ENCODE measurements at regions not wholly inside any gene's neighbourhood (a gene's known extent, or its start where the extent isn't known, plus 50 kb on each side); places are given as distances from the start of the nearest gene placed in this dataset.
"Not testable (repeated sequence)": the region's sequence is repeated elsewhere in the genome, so short reads cannot be mapped to it uniquely, and the experiment has no call there.

DNA sequence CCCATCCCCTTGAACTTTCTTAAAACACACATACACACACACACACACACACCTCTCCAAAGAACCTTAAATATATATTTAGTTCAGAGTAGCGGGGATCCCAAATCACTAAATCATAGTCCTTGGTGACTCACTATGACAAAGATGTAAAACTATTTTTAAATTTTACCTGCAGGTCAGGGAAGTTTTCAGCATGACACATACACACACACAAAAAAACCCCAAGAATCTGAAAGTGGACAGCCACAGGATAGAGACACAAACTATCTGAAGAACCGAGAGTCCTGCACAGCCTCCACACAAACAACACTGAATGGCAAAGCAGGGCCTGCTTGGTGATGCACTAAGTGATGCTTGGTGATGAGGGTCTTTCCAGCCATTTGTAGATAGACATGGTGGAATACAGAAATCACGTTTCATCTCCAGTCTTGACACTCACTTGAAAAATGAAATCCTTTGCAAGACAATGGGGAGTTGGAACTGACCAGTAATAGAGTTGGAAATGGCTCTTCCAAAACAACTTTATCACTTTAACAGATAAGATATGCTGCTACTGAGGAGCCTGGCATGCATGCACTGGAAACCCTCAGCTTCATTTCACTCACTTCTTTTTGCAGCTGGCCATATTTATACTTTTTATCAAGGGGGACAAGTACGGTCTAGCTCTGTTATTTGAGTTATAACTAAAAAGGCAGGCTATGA is 307.3 kb downstream of the RAPGEF2 start:
- DNase-seq (ENCODE audit: low spot score): no peak

DNA sequence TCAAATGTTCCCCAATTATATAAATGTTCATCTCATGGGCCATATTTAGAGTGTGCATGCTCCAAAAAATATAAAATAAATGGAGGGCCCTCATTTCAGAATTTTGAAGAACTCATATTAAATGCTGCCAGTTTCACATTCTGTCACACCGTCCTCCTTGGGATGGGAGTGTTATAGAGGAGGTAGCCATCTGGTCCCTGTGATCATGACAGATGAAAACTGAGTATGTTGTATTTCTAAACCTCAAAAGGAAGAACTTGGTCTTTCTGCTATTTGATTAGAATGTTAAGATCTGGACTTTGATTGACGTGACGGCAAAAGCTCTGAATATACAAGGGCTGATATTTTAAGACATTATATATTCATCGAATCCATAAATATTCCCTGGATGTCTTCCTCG is 308.0 kb downstream of the RAPGEF2 start:
- no peak for DNase-seq (ENCODE audit: low spot score)

DNA sequence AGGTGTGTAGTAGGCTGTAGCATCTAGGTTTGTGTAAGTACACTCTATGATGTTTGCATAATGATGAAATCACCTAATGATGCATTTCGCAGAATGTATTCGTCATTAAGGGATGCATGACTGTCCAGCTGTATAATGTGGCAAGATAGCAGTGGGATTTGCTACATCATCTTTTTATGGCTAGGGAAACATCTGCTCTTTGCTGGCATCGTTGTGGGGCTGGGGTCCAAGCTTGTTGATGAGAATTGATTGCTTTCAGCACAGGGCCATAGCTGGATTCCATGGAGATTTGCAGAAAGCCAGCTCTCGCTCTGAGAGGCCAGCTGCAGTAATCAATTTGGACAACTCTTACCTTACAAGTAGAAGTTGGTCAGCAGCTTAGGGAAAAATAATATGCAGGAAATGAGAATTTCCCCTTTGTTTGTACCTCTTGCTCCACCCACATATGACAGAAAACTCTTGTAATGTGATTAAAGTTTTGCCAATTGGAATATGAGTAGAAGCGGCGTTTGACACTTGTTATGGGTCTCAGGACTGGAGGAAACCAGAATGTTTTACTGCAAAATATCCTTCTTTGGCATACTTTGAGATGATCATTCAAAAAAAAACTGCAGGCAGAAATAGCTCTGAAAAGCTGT is 310.5 kb downstream of the RAPGEF2 start:
- no peak for DNase-seq (ENCODE audit: low spot score)

DNA sequence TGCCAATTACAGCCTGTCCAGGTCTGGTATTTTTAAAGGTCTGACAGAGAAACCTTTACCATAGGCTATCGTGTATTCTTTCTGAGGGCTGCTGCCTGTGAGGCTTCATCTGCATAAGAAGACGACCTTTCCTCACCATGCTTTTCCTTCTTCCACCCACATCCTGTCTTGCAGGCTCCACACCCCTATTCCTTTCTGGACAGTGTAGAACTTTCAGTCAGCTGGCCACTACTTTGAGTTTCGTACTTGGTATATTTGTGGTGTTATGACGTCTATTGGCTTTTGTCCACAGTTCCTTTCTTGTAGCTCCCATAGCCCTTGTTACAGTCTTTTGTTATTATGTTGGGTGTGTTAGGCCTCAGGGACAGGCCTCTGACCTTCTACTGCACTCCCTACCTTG is 311.4 kb downstream of the RAPGEF2 start:
- no peak for DNase-seq (ENCODE audit: low spot score)

DNA sequence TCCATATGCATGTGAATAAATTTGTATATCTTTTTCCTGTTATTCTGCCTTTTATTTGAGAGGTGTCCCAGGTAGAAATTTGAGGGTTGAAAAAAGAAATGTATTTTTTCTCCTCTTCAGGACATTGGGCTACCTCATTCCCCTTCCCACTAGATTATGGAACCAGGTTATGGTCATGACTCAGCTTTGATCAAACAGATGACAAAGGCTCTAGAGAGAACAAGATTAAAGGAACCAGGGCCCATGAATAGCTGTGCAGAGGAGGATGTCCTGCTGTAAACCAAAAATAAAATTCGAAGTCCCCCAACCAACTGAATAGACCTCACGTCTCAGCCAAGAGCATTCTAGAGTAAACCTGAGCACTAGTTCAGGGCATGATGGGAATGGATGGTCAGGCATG is 313.2 kb downstream of the RAPGEF2 start:
- no peak for DNase-seq (ENCODE audit: low spot score)

DNA sequence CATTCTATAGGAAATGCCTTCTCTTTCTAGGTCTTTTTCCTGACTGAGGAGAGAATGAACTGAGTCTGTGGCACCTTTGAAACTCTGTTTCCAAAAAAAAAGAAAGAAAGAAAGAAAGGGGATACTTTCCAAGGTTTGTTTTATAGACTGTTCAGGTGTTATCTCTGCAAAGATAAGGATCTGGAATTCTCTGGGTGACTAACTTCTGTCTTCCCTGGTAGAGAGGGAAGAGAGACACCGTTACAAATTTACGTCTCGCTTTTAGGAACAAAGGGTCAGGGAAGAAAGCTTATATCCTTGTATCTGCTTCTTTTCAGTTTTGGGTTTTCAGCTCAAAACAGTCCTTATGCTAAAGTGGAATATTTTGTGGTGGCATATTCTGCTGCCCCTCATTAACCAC is 314.1 kb downstream of the RAPGEF2 start:
- DNase-seq (ENCODE audit: low spot score): no peak

DNA sequence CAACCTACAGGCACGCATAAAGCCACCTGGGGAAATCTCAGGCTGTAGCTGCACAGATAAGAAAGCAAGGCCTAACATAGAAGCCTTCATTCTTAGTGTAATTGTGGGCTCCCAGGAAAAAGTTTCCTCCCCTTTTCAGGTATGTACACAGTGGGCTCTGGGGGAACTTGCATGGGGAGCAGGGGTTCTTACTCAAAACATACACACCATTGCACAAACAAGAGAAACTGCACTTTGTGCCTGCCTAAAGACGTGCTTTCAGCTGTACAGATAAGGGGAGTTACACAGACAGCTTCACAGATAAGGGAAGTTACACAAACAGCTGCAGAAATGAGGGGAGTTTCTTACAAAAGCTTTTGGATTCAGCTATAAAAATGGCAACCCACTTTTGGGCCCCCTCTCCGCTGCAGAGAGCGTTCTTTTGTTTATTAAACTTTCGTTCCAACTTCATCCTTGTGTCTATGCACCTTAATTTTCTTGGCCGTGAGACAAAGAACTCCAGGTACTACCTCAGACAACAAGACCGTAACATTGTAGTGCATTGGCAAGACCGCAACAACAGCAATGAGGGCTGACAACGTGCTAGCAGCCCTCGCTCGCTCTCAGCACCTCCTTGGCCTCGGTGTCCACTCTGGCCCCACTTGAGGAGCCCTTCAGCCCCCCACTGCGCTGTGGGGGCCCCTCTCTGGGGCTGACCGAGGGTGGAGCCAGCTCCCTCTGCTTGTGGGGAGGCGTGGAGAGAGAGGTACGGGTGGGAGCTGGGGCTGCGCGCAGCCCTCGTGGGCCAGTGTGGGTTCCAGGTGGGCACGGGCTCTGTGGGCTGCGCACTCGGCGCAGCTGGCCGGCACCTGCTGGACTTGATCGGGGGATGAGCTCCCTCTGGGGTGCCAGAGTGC is 317.5 kb downstream of the RAPGEF2 start:
- peak; percentile 31 for DNase-seq (ENCODE audit: low spot score)

DNA sequence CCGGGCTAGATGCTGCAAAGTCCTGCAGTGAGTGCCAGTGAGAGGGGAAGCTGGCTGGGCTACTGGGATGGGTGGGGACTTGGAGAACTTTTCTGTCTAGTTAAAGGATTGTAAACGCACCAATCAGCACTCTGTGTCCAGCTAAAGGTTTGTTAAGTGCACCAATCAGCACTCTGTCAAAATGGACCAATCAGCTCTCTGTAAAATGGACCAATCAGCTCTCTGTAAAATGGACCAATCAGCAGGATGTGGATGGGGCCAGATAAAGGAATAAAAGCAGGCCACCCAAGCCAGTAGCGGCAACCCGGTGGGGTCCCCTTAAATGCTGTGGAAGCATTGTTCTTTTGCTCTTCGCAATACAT is 318.2 kb downstream of the RAPGEF2 start:
- not testable (repeated sequence) for DNase-seq (ENCODE audit: low spot score)

DNA sequence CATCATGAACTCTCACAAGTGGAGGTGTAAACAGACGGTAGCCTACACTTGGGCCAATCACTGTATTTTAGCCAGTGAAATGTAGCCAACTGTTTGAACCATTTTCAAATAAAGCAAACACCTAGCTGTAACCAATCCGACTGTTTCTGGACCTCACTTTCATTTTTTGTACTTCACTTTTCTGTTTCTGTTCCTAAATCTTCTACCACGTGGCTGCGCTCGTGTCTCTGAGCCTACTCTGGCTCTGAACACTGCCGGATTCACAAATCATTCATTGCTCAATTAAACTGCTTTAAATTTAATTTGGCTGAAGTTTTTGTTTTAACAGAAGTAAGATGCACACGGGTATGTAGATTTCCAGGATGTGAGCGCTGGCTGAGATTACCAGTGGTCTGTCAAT is 319.1 kb downstream of the RAPGEF2 start:
- no peak for DNase-seq (ENCODE audit: low spot score)

DNA sequence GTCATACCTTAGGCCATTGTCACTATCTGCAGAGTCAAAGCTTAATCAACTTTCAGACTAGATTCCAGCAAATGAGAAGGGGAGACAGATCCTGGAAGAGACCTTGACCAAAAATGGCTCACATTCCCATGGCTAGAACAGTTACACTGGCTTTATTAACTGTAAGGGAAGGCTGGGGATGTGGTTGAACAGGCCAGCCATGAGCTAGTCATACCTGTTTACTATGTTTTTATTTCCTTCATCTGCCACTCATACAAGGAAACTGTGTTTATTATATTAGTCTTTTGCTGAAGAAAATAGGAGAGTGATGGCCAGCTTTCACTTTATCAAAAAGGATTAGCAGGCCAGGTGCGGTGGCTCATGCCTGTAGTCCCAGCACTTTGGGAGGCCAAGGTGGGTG is 319.7 kb downstream of the RAPGEF2 start:
- DNase-seq (ENCODE audit: low spot score): no peak

DNA sequence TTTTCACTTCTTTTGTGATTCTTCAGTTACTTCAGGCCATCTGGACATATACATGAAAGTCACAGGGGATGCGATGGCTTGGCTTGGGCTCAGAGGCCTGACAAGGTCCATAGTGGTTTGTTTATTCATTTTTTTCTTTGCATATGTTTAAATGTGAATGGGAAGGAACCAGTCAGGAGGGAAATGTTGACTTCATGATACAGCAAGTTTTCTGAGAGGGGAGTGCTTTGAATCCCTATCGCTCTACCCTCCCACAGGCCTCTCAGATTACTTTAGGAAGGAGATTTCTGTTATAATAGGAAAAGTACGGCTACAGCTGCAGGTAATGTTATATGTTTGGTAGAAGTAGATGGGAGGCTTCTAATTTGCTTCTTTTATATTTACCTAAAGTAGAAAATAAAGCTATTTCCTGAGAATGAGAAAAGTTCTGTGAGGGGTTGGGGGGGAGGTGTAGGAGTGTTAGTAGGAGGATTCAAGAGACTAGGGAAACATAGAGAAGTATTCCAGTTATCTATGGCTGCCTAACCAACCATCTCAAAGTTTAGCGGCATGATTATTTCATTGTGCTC is 322.9 kb downstream of the RAPGEF2 start:
- no peak for DNase-seq (ENCODE audit: low spot score)

DNA sequence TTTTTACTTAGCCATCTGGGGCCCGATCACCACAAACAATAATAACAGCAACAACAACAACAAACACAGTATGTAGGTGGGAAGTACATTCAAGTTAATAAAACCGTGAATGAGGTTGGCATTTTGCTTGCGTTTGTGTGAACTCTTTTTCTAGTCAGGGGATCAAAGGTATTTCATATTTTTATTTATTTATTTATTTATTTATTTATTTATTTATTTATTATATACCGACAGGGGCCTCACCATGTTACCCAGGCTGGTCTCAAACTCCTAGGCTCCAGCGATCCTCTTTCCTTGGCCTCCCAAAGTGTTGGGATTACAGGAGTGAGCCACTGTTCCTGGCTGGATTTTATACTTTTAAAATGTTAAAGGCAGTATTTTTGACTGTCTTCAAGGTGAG is 325.4 kb downstream of the RAPGEF2 start:
- no peak for DNase-seq (ENCODE audit: low spot score)

DNA sequence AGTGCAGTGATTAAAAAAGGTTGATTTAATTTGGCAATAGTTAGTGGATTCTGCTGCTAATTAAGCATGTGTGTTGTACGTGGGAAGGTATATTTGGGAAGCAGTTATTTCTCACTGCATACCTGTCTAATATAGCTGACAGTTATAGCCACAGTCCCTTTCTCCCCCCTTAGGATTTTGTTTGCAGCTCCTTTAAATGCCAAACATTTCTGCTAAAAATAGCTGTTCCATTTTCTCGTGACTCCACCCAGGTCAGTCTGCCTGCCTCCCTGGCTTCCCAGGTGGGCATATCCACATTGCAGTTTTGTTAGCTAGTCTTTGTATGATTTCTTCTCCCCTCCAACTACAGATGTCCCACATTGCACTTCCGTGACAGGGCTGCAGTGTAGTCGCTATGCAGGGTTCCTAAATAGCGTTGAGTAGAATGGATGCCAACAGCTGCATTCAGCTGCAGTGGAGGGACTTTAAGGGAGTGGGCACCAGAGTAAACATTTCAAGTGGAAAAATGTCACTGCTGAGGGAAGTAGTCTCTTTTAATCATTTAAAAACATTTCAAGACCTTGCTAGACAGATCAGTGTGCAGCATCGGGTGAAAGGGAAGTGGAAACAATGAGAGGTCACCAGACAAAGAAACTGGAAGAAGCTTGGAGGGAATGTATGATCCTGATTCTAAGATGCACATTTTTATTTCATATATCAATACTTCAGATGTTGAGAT is 326.3 kb downstream of the RAPGEF2 start:
- DNase-seq (ENCODE audit: low spot score): no peak

DNA sequence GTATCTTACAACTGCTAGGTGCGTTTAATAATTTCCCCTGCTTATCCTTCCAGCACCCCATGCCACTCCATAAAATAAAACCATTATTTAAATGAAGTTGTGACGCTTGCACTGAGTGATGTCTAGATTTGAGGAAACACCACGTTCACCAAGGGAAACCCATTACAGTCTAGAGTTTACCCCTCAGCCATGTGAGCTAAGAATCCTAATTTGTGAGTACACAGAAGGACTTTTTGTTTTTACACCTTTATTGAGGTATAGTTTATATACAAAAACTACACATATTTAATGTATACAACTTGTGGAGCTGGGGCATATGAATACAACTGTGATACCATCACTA is 326.8 kb downstream of the RAPGEF2 start:
- no peak for DNase-seq (ENCODE audit: low spot score)

DNA sequence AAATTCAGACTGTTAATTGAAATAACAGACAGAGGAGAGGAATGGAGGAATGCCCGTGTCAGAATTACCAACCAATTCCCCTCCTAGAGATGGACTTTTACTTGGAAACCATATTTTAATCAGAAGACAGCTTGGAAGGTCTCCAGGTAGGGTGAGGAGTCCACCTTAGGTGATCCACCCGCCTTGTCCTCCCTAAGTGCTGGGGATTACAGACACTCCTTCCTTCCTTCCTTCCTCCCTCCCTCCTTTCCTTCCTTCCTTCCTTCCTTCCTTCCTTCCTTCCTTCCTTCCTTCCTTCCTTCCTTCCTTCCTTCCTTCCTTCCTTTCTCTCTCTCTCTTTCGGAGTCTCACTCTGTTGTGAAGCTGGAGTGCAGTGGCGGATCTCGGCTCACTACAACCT is 328.0 kb downstream of the RAPGEF2 start:
- no peak for DNase-seq (ENCODE audit: low spot score)

DNA sequence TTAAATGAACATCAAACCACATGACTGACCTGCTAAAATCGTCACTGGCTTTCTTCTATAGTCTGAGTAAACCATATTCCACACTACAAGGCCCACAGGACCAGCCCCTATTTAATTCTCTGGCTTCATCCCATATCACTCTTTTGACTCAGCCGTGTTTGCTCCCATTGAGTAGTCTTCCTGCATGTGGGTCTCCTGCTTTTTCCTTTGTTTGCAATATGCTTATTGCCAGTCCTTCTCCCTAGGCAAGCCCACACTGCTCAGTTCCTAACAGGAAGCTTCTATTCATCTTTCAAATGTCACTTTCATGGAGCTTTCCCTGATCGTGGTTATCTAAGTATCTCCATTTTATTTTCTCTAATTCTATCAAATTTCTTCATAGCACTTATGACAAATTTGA is 329.6 kb downstream of the RAPGEF2 start:
- DNase-seq (ENCODE audit: low spot score): no peak

DNA sequence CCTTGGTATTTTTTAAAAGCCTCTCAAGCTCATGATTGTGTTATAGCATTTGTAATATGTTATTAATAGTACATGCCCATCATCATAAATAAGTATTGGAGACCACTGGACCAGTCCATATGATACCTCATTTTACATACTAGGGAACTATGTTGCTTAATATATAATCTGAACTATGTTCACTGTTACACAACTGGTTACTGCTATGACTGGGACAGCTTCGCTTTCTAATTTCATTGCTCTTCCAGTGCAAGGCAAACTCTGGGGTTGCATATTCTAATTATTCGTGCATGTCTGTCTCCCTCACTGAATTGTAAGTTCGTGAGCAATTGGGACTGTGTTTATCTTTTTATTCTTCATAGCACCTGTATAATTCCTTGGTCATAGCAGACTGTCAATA is 330.5 kb downstream of the RAPGEF2 start:
- no peak for DNase-seq (ENCODE audit: low spot score)

DNA sequence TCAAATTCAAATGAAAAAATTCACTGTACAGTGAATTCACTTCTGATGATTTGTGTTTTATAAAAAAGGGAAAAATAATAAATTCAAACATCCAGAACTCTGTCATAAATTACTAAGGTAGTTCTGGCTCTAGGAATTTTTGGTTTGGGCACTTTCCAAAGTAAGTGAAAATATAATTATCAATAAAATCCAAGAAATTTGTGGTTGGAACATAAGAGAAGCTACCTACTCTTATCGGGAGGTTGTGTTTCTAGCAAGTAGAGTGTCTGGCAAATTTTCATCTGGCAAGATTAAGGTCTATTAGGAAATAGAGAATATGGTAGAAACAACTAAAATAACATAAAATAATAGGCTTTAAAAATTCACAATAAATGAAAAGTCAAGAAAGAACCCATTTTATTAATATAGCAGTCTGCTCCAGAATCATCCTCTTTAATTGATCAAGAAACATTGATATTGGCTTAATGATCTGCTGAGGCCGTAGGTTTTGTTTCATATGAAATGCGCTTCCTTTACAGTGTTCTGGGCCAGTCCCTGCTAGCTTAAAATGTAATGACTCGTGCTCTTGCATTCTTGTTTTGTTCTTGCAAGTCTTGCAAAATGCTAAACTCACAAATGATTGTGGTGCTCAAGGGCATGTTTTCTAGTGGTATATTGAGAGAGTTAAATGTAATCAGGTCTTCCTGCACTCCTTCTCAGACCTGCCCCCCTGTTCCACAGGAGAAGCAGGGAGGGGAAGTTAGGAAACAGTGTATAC is 331.4 kb downstream of the RAPGEF2 start:
- no peak for DNase-seq (ENCODE audit: low spot score)

DNA sequence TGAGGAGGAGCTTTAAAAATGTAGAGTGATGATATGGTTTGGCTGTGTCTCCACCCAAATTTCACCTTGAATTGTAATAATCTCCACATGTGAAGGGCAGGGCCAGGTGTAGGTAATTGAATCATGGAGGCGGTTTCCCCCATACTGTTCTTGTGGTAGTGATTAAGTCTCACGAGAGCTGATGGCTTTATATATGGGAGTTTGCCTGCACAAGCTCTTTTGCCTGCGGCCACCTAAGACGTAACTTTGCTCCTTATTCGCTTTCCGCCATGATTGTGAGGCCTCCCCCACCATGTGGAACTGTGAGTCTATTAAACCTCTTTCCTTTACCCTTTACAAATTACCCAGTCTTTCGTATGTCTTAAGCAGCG is 332.0 kb downstream of the RAPGEF2 start:
- no peak for DNase-seq (ENCODE audit: low spot score)

DNA sequence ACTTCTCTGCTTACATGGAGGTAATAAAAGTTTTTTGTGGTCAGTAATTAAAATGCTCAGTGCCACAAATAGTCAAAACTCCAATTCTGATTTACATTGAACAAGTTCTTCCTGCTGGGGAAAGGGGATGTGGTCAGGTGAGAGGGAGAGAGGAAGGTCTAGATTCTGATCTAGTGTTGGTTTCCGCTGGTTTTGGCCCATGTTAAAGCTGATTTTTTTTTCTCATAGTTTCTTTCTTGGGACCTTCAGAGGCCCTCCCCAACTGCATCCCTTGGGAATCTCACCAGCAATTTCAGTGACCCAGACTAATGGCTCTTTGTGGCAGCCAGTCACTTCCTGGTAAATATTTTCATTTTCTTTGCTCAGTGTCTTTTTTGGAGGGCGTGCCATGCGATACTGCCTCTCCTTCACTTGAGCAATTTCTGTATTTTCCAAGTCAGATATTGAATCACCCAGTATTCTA is 332.7 kb downstream of the RAPGEF2 start:
- no peak for DNase-seq (ENCODE audit: low spot score)

DNA sequence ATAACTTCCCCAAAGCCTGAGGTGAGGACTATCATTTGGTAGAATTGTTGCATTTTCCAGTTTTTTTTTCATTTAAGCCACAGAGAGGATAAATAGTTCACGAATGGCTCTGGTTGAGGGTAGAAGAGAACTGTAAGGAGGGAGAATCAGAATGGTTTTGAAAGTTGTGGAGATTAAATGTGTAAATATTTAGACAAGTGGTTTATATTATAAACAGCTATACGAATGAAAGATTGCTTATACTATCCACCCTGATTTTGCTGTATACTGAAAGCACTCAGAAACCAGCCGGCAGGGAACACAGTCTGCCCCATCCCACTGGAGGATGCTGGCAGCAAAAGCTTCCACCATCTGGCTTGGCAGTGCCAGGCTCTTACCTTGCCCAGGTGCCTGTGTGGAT is 341.1 kb downstream of the RAPGEF2 start:
- DNase-seq (ENCODE audit: low spot score): no peak

DNA sequence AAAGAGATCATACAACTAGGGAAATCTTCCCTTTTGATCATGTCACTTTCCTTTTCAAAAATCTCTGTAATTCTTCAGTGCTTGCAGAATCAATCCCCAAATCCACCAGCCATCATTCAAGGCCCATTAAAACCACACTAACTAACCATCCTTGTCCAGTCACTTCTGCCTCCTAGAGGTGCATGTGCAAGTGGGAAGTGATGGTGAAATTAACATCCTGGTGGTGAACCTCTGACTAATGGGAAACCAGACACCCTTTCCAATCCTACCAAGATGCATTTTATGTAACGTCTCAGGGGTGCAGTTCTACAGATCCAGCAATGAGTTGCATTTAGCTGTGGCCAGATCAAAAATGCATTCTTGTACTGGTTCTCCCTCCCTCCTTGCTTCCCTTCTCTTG is 341.8 kb downstream of the RAPGEF2 start:
- DNase-seq (ENCODE audit: low spot score): no peak

All from HuH-7.5 (cell line).